CD4-positive, CD25-positive, alpha-beta regulatory T cell (primary cell): ENCODE measurements at regions not wholly inside any gene's neighbourhood (a gene's known extent, or its start where the extent isn't known, plus 50 kb on each side); places are given as distances from the start of the nearest gene placed in this dataset.

Source experiments
- ATAC-seq, 2 donors: fragments of 150-1000 bp; cut with Tn5 transposase; one replicate each; pipeline ENCODE4 v1.10.0; 2021; ENCODE audit warnings: low read depth in 2 of 2, moderate number of reproducible peaks in 2 of 2, moderate library complexity in 1 of 2
- DNase-seq, 3 donors: peaks; one replicate each; pipeline versions ENCODE4 v3.0.0 to v3.0.0-alpha.2; 2012 to 2022; ENCODE audit warnings: mixed read lengths in 1 of 3
- H3K27ac ChIP-seq: one replicate; pipeline ENCODE4 v1.7.0; 2013; ENCODE audit warnings: mild to moderate bottlenecking, low read length; ENCODE audit not compliant: insufficient read depth, poor library complexity, severe bottlenecking
- H3K27me3 ChIP-seq: one replicate; pipeline ENCODE4 v1.7.0; 2013; ENCODE audit warnings: low read length; ENCODE audit not compliant: control insufficient read depth, insufficient read depth
- H3K36me3 ChIP-seq: one replicate; pipeline ENCODE4 v1.7.0; 2013; ENCODE audit warnings: mild to moderate bottlenecking, low read length, moderate library complexity; ENCODE audit not compliant: control insufficient read depth, insufficient read depth
- H3K4me1 ChIP-seq: 2 replicates; pipeline ENCODE4 v1.7.0; 2013; ENCODE audit warnings: mild to moderate bottlenecking, low read length; ENCODE audit not compliant: insufficient read depth, control insufficient read depth, poor library complexity, severe bottlenecking
- H3K4me3 ChIP-seq: one replicate; pipeline ENCODE4 v1.7.0; 2013; ENCODE audit warnings: low read depth, mild to moderate bottlenecking, low read length, moderate library complexity
- H3K9me3 ChIP-seq, 2 experiments: 1 replicate in 1 of 2; 2 replicates in 1 of 2; pipeline ENCODE4 v1.7.0; 2013; ENCODE audit warnings: low read length in 2 of 2, mild to moderate bottlenecking in 1 of 2, moderate library complexity in 1 of 2; ENCODE audit not compliant: control insufficient read depth in 2 of 2
- H3K27ac Mint-ChIP-seq, 3 donors: one replicate each; pipeline ENCODE4 v1.8.0; 2020 to 2022; ENCODE audit warnings: mild to moderate bottlenecking in 3 of 3, mixed read lengths in 3 of 3, moderate library complexity in 2 of 3
- H3K27me3 Mint-ChIP-seq: one replicate; pipeline ENCODE4 v1.8.0; 2022; ENCODE audit warnings: mild to moderate bottlenecking, mixed read lengths
- H3K36me3 Mint-ChIP-seq: one replicate; pipeline ENCODE4 v1.8.0; 2020; ENCODE audit warnings: mixed read lengths
- H3K4me1 Mint-ChIP-seq, 4 donors: one replicate each; pipeline ENCODE4 v1.8.0; 2020 to 2022; ENCODE audit warnings: mixed read lengths in 4 of 4, mild to moderate bottlenecking in 1 of 4
- H3K4me3 Mint-ChIP-seq, 4 donors: one replicate each; pipeline ENCODE4 v1.8.0; 2020 to 2022; ENCODE audit warnings: mild to moderate bottlenecking in 4 of 4, mixed read lengths in 4 of 4, moderate library complexity in 3 of 4
- H3K9me3 Mint-ChIP-seq, 7 donors: one replicate each; pipeline ENCODE4 v1.8.0; 2020 to 2022; ENCODE audit warnings: mixed read lengths in 7 of 7, mild to moderate bottlenecking in 3 of 7, moderate library complexity in 2 of 7

DNA sequence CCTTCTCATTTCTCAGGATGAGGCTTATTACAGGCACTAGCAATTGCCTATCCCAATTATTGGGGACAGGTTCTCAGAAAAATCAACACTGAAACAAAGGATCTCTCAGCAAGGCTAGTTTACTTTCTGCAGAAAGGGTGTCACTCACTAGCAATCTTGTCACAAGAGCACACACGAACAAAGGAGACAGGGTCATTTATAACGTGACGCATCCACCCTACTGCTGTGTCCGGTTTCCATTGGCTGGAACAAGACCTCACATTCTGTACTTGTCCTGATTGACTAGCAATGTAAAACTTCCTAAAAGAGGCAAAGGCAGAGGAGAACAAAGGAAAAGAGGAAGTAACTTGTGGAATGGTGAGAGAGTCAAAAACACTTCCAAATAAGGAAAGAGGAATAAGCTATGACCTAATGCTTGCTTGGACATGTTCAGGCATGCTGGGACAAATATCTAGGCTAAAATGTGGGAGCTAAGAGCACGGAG, 160.2 kb upstream of the STXBP5 start:
- no peak for DNase-seq
- H3K27ac Mint-ChIP-seq, result no peak overlapping the region

DNA sequence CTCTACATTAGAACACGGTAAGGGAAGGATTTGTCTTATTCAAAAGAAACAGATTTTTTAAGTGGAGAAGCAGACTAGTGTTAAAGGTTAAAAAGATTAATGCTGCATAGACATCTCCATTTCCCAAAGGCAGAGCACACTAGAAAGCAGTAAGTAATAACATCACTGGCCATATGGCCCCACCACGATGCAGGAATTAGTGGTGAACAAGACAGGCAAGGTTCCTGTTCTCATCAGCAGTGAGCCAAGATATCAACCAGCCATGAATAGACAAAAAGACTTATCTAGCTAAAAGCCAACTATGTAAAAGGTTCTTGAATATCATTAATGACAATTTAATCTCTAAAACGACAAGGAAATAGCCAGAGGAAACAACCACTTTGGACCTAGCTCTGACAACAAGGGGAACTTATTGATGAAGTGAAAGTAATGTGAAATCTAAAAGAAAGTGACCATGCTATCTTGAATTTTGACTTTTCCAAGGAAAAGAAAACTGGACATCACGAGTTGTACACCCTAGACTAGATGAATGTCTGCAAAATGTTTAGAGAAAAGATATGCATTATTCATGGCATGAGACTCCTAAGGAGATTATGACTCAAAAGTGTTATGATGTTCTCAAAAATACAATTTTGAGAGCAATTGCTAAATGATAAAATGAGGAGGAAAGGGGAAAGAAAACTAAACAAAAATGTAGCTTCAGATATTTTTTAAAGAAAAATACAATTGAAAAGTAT, 157.9 kb upstream of the STXBP5 start:
- Mint-ChIP-seq H3K27ac (no peak overlapping the region), H3K36me3 (no peaks in the 10 kb centered on the region), H3K27me3 (no peaks in the 10 kb centered on the region), H3K4me3 (no peak overlapping the region), H3K4me1 (no peaks in the 10 kb centered on the region), H3K9me3 (peaks cover 0 to 17% (median 2%) of the 10 kb centered on the region in 7 donors)
- Histone ChIP-seq H3K27ac (no peak overlapping the region), H3K4me1 (no peaks in the 10 kb centered on the region), H3K27me3 (no peaks in the 10 kb centered on the region), H3K9me3 (peaks cover 4 to 9% of the 10 kb centered on the region in 2 experiments), H3K36me3 (no peaks in the 10 kb centered on the region), H3K4me3 (no peak overlapping the region)
- DNase-seq (no peak), ATAC-seq (no peak)

More for the DNA sequence above, 160.2 kb upstream of the STXBP5 start:
- peaks cover 4 to 9% of the 10 kb centered on the region in 2 experiments for H3K9me3 ChIP-seq
- no peak overlapping the region for H3K27ac ChIP-seq
- H3K4me3 ChIP-seq, result no peak overlapping the region
- Mint-ChIP-seq H3K36me3 (no peaks in the 10 kb centered on the region), H3K4me1 (no peaks in the 10 kb centered on the region), H3K9me3 (peaks cover 0 to 15% (median 2%) of the 10 kb centered on the region in 7 donors), H3K4me3 (no peak overlapping the region), H3K27me3 (no peaks in the 10 kb centered on the region)
- H3K27me3 ChIP-seq, result no peaks in the 10 kb centered on the region
- ATAC-seq, result no peak
- no peaks in the 10 kb centered on the region for H3K36me3 ChIP-seq
- no peaks in the 10 kb centered on the region for H3K4me1 ChIP-seq

DNA sequence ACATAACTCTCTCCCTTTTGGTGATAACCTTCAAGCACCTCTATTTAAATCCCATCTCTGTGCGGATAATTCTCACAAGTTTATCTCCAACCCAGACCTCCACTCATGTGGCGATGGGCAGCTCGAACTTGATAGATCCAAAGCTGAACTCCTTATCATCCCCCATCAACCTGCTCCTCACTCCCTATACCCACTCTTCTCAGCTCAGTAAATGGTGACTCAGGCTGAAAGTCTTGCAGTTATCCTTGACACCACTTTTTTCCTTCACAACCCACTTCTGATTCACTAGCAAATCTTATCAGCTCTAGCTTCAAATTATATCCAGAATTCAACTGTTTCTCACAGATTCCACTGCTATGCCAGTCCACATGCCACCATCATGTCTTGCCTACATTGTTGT, 155.3 kb upstream of the STXBP5 start:
- Histone ChIP-seq H3K27ac (no peak overlapping the region), H3K4me1 (no peaks in the 10 kb centered on the region), H3K36me3 (no peaks in the 10 kb centered on the region), H3K27me3 (peaks cover 1% of the 10 kb centered on the region), H3K9me3 (peaks cover under 1 to 6% of the 10 kb centered on the region in 2 experiments), H3K4me3 (no peak overlapping the region)
- Mint-ChIP-seq H3K4me1 (no peaks in the 10 kb centered on the region), H3K27ac (no peak overlapping the region), H3K4me3 (no peak overlapping the region), H3K27me3 (no peaks in the 10 kb centered on the region), H3K9me3 (peaks cover 0 to 15% (median 2%) of the 10 kb centered on the region in 7 donors), H3K36me3 (no peaks in the 10 kb centered on the region)
- ATAC-seq (no peak), DNase-seq (no peak)

DNA sequence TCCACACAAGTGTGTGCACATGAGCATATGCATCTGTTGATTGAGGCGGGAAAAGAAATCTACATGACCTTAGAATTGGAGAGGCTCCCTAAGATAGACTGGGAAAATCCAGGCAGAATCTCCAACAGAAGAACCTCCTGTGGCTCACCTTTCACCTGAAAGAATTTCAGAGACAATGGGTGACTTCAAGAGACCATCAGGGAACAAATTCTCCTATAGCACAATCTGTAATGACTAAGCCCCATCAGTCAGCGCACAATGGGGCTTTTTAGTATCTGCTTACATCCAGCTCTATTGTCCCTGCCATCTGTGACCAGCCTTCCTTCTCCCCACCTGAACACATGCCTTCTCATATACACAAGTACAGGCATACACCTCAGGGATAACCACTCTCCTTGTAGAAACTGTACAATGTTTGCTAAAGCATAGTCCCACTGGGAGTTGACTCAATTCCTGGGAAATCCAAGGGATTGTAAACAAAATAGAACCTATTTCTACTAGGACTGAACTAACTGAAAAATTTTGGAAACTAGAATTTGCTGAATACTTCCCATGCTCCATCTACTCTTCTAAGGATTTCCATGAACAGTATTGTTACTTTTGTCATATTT, 150.8 kb upstream of the STXBP5 start:
- Mint-ChIP-seq H3K4me1 (peaks cover 0 to 2% (median 0%) of the 10 kb centered on the region in 4 donors), H3K27me3 (no peaks in the 10 kb centered on the region), H3K4me3 (no peak overlapping the region), H3K27ac (no peak overlapping the region), H3K9me3 (peaks cover 0 to 9% (median 0%) of the 10 kb centered on the region in 7 donors), H3K36me3 (no peaks in the 10 kb centered on the region)
- no peaks in the 10 kb centered on the region for H3K9me3 ChIP-seq
- H3K4me1 ChIP-seq, result no peaks in the 10 kb centered on the region
- H3K27ac ChIP-seq, result no peak overlapping the region
- H3K27me3 ChIP-seq, result peaks cover 1% of the 10 kb centered on the region
- no peak for DNase-seq
- no peak overlapping the region for H3K4me3 ChIP-seq
- H3K36me3 ChIP-seq, result no peaks in the 10 kb centered on the region
- ATAC-seq, result no peak

DNA sequence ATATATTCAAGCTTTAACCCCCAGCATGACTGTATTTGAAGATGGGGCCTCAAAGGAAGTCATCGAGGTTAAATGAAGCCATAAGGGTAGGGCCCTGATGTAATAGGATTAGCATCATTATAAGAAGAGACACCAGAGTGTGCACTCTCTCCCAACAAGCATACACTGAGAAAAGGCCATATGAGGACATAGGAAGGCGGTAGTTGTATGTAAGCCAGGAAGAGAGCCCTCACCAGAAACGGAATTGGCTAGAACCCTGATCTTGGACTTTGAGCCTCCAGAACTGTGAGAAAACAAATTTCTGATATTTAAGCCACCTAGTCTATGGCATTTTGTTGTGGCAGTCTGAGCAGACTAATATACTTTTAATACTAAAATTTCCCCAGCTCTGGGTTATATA, 150.1 kb upstream of the STXBP5 start:
- peak overlapping the region in 1 of 3 donors; percentile 35 for H3K27ac Mint-ChIP-seq

DNA sequence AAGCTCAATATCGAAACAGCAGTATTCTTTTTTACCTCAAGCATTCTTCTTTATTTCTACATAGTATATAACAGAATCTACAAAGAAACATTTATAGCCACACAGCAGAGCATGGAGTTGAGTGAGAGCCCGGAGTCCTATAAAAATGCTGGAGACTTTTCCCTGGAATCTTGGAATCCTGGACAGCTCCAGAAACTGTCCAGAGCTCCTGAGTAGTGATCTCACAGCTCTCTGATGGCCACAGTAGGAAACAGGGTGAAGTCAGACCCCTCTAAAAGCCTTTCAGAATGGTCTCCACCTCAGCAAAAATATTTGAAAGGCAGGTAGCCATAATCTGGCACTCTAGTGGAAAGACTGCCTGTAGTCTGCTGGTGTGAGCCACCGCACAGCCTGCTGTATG, 149.3 kb upstream of the STXBP5 start:
- H3K4me1 Mint-ChIP-seq, result peaks cover 0 to 2% (median 0%) of the 10 kb centered on the region in 4 donors
- H3K4me3 Mint-ChIP-seq, result no peak overlapping the region
- Histone ChIP-seq H3K27me3 (peaks cover 1% of the 10 kb centered on the region), H3K27ac (no peak overlapping the region), H3K36me3 (no peaks in the 10 kb centered on the region), H3K9me3 (no peaks in the 10 kb centered on the region), H3K4me3 (no peak overlapping the region), H3K4me1 (no peaks in the 10 kb centered on the region)
- no peaks in the 10 kb centered on the region for H3K36me3 Mint-ChIP-seq
- H3K27me3 Mint-ChIP-seq, result no peaks in the 10 kb centered on the region
- H3K9me3 Mint-ChIP-seq, result peaks cover 0 to 3% (median 0%) of the 10 kb centered on the region in 7 donors
- no peak for ATAC-seq
- H3K27ac Mint-ChIP-seq, result no peak overlapping the region
- no peak for DNase-seq

More for the DNA sequence above, 150.1 kb upstream of the STXBP5 start:
- Histone ChIP-seq H3K27ac (no peak overlapping the region), H3K36me3 (no peaks in the 10 kb centered on the region), H3K27me3 (peaks cover 1% of the 10 kb centered on the region), H3K4me3 (no peak overlapping the region), H3K9me3 (no peaks in the 10 kb centered on the region), H3K4me1 (no peaks in the 10 kb centered on the region)
- H3K36me3 Mint-ChIP-seq, result no peaks in the 10 kb centered on the region
- DNase-seq, result no peak
- no peak for ATAC-seq
- peaks cover 0 to 6% (median 0%) of the 10 kb centered on the region in 7 donors for H3K9me3 Mint-ChIP-seq
- H3K4me3 Mint-ChIP-seq, result no peak overlapping the region
- no peaks in the 10 kb centered on the region for H3K27me3 Mint-ChIP-seq
- H3K4me1 Mint-ChIP-seq, result peaks cover 0 to 2% (median 0%) of the 10 kb centered on the region in 4 donors

DNA sequence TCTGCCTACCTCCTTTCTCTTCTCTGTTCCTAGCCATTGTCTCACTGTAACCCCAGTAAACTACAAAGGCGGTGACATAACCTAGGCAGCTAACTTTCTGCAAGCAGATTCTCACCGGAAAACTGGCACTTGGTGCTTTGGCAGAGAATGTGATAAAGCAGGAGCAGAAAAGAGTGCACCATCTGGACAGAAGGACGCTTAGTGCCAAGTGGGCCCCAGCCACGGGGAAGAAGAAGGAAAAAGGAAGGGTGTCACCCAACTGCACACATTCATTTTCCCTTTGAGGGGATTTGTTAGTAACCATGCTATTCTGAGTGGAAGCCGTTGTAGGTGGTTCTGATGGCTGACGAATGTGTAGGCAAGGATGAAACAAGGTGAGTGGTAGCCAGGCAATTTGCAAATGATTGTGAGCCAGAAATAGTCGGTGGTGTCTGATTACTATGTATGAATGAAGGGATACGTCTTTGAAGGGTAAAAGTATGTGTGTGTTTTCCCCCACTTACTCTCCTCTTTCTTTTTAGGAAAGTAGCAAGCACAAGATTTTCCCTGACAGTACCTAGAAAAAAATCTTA, 148.3 kb upstream of the STXBP5 start:
- Mint-ChIP-seq H3K36me3 (no peaks in the 10 kb centered on the region), H3K27ac (no peak overlapping the region), H3K27me3 (no peaks in the 10 kb centered on the region), H3K4me1 (peaks cover 0 to 2% (median 0%) of the 10 kb centered on the region in 4 donors), H3K9me3 (peaks cover 0 to 3% (median 0%) of the 10 kb centered on the region in 7 donors), H3K4me3 (no peak overlapping the region)
- no peak for ATAC-seq
- H3K9me3 ChIP-seq, result no peaks in the 10 kb centered on the region
- H3K27me3 ChIP-seq, result peaks cover 1% of the 10 kb centered on the region
- no peaks in the 10 kb centered on the region for H3K4me1 ChIP-seq
- H3K36me3 ChIP-seq, result no peaks in the 10 kb centered on the region
- DNase-seq, result no peak
- H3K4me3 ChIP-seq, result no peak overlapping the region
- H3K27ac ChIP-seq, result no peak overlapping the region
